DOHH2 (cell line): ENCODE measurements at regions not wholly inside any gene's neighbourhood (a gene's known extent, or its start where the extent isn't known, plus 50 kb on each side); places are given as distances from the start of the nearest gene placed in this dataset.

ENCODE experiments used
- H3F3A ChIP-seq: fragments of 200-600 bp; sonication (generic), shearing (Covaris generic); 2 replicates; pipeline ENCODE4 v1.6.0; 2016; ENCODE audit warnings: antibody characterized with exemption, mild to moderate bottlenecking; ENCODE audit not compliant: control insufficient read depth, insufficient read depth
- H3K27ac ChIP-seq: fragments of 200-600 bp; sonication (generic); 2 replicates; pipeline ENCODE4 v1.5.1; 2014; ENCODE audit warnings: low read depth, mild to moderate bottlenecking, low read length, moderate library complexity
- H3K27me3 ChIP-seq: fragments of 200-600 bp; sonication (generic); 2 replicates; pipeline ENCODE4 v1.6.1; 2014; ENCODE audit warnings: mild to moderate bottlenecking, low read length, mixed read lengths; ENCODE audit not compliant: control insufficient read depth
- H3K36me3 ChIP-seq: fragments of 200-600 bp; sonication (generic); 2 replicates; pipeline ENCODE4 v1.6.1; 2014; ENCODE audit warnings: mild to moderate bottlenecking, low read length, moderate library complexity, mixed read lengths; ENCODE audit not compliant: control insufficient read depth
- H3K4me1 ChIP-seq: fragments of 200-600 bp; sonication (generic); 2 replicates; pipeline ENCODE4 v1.6.1; 2014; ENCODE audit warnings: mild to moderate bottlenecking, low read length, mixed read lengths; ENCODE audit not compliant: control insufficient read depth
- H3K4me2 ChIP-seq: fragments of 200-600 bp; sonication (generic); 2 replicates; pipeline ENCODE4 v1.6.0; 2014; ENCODE audit warnings: mild to moderate bottlenecking, low read length, moderate library complexity
- H3K4me3 ChIP-seq: fragments of 200-600 bp; sonication (generic); 2 replicates; pipeline ENCODE4 v1.5.1; 2014; ENCODE audit warnings: mild to moderate bottlenecking, low read length, mixed read lengths
- H3K79me2 ChIP-seq: fragments of 200-600 bp; sonication (generic); 2 replicates; pipeline ENCODE4 v1.6.1; 2014; ENCODE audit warnings: mild to moderate bottlenecking, low read length, mixed read lengths; ENCODE audit not compliant: control insufficient read depth
- H3K9me2 ChIP-seq: fragments of 200-600 bp; sonication (generic); replicated peaks from 2 replicates; pipeline ENCODE4 v1.6.1; 2014; ENCODE audit warnings: mild to moderate bottlenecking, low read length, mixed read lengths; ENCODE audit not compliant: control insufficient read depth
- H3K9me3 ChIP-seq: fragments of 200-600 bp; sonication (generic); 2 replicates; pipeline ENCODE4 v1.6.1; 2014; ENCODE audit warnings: antibody characterized with exemption, low read length, mixed read lengths; ENCODE audit not compliant: control insufficient read depth, insufficient read depth
- H4K20me1 ChIP-seq: fragments of 200-600 bp; sonication (generic); 2 replicates; pipeline ENCODE4 v1.6.0; 2014; ENCODE audit warnings: low read depth, mild to moderate bottlenecking, antibody characterized with exemption, low read length, moderate library complexity; ENCODE audit not compliant: control insufficient read depth, insufficient read depth
- EZH2phosphoT487 ChIP-seq: fragments of 200-600 bp; sonication (generic); IDR thresholded peaks from 2 replicates; pipeline ENCODE4 v1.6.1; 2017; ENCODE audit warnings: borderline replicate concordance, mild to moderate bottlenecking, antibody characterized with exemption, low read length, moderate library complexity, mixed read lengths
- TF ChIP-seq, protein P1 (sequence below): fragments of 200-600 bp; sonication (generic); IDR thresholded peaks from one replicate; pipeline ENCODE4 v1.5.1; 2014; ENCODE audit warnings: antibody characterized with exemption, mild to moderate bottlenecking, low read depth, low read length; ENCODE audit not compliant: poor library complexity, severe bottlenecking

DNA sequence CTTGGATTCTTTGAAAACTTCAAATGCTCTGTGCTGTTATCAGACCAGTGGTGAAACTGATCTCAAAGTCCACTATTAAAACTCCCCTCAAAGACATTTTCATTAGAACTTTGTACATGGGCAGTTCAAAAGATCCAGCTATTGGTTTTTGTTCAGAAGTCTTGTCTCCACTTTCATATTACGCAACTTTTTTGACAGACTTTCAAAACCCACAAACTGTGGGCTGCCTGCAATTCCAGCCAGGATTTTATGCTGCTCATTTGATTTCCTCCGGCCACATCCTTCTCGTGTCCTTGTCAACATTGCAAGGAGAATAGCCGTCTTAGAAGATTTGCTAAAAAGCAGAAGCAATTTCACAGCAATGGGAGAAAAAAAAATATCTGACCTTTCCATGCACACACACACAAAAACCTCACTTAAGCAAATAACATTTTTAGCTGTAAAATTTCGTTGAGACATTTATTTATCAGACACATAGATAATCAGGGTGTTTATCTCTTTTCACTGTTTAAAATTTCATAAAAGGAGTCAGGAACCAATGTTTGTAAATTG is 1990.5 kb downstream of the MAT2B start:
- Histone ChIP-seq H3K27ac (no peak overlapping the region), H4K20me1 (no peaks in the 10 kb centered on the region), H3K9me2 (no peaks in the 10 kb centered on the region), H3K79me2 (no peaks in the 10 kb centered on the region), H3K9me3 (no peaks in the 10 kb centered on the region), H3F3A (no peaks in the 10 kb centered on the region), H3K27me3 (no peaks in the 10 kb centered on the region), H3K4me2 (no peak overlapping the region), H3K4me3 (no peak overlapping the region), H3K4me1 (no peaks in the 10 kb centered on the region), H3K36me3 (no peaks in the 10 kb centered on the region)
- no peak for TF ChIP-seq EZH2phosphoT487
- TF ChIP-seq, protein P1, sequence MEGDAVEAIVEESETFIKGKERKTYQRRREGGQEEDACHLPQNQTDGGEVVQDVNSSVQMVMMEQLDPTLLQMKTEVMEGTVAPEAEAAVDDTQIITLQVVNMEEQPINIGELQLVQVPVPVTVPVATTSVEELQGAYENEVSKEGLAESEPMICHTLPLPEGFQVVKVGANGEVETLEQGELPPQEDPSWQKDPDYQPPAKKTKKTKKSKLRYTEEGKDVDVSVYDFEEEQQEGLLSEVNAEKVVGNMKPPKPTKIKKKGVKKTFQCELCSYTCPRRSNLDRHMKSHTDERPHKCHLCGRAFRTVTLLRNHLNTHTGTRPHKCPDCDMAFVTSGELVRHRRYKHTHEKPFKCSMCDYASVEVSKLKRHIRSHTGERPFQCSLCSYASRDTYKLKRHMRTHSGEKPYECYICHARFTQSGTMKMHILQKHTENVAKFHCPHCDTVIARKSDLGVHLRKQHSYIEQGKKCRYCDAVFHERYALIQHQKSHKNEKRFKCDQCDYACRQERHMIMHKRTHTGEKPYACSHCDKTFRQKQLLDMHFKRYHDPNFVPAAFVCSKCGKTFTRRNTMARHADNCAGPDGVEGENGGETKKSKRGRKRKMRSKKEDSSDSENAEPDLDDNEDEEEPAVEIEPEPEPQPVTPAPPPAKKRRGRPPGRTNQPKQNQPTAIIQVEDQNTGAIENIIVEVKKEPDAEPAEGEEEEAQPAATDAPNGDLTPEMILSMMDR = no peak

DNA sequence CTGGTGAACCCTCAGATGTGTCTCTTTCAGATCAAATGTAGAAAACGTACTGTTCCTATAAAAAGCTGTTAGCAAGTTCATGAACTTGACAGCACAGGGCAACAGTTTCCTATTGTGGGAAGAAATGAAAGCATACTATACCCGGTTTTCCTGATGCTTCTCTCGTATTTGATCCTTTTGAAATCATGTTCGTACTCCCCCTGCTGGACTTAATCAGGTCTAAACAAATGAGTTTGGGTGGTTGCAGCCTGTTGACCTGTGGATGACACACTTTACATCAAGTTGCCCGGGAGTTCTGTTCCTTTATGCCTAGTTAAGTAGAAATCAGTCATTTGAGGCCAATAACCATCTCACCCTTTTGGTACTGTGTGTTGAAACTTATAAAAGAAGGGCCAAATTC is 1992.3 kb downstream of the MAT2B start:
- H3K36me3 ChIP-seq = no peaks in the 10 kb centered on the region
- no peaks in the 10 kb centered on the region for H3K9me2 ChIP-seq
- H3K4me1 ChIP-seq = no peaks in the 10 kb centered on the region
- H4K20me1 ChIP-seq = no peaks in the 10 kb centered on the region
- no peak for TF ChIP-seq EZH2phosphoT487
- TF ChIP-seq, protein P1 = no peak
- H3K4me2 ChIP-seq = no peak overlapping the region
- H3K79me2 ChIP-seq = no peaks in the 10 kb centered on the region
- no peak overlapping the region for H3K4me3 ChIP-seq
- no peaks in the 10 kb centered on the region for H3F3A ChIP-seq
- no peaks in the 10 kb centered on the region for H3K27me3 ChIP-seq
- no peak overlapping the region for H3K27ac ChIP-seq
- no peaks in the 10 kb centered on the region for H3K9me3 ChIP-seq

DNA sequence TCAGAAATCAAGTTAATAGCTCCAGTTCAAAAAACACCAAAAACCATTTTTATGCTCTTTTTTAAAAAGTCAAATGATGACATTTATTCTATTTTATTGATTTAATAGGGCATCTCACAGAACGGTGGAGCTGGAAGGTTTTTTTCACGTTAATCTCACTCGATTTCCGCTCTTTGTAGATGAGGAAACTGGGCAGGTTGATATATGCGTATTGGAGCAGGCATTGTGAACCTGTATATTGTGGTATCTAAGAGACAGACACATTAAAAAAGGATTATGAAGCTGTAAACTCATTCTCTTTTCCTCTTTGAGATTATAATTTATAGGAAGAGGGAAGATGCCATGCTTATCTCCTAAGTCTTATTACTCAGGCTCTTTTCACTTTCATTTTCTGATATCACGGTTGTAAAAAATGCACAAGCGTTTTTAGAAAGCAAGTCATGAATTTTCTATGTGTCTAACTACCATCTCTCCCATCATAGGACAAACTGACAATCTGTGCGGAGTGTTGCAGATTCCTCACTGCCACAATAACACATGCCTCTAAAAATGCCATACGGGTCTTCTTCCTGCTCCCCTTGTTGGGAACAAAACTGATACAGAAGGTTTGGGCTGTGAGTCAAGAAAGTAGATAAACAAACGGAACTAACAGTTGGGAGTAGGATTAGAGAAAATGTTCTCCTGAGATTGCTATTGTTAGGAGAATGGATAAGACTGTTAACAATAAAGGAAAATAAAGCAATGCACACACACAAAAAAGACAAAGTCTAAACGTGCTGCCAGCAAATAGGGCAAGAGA is 1997.7 kb downstream of the MAT2B start:
- Histone ChIP-seq H3K4me2 (no peak overlapping the region), H3K36me3 (no peaks in the 10 kb centered on the region), H3K27ac (no peak overlapping the region), H3K9me2 (no peaks in the 10 kb centered on the region), H3K27me3 (no peaks in the 10 kb centered on the region), H3K9me3 (no peaks in the 10 kb centered on the region), H4K20me1 (no peaks in the 10 kb centered on the region), H3K4me1 (no peaks in the 10 kb centered on the region), H3K4me3 (no peak overlapping the region), H3F3A (no peaks in the 10 kb centered on the region), H3K79me2 (no peaks in the 10 kb centered on the region)
- TF ChIP-seq, protein P1 = no peak
- TF ChIP-seq EZH2phosphoT487 = no peak
